ENCODE measurements at regions not wholly inside any gene's neighbourhood (a gene's known extent, or its start where the extent isn't known, plus 50 kb on each side); places are given as distances from the start of the nearest gene placed in this dataset.

DNA sequence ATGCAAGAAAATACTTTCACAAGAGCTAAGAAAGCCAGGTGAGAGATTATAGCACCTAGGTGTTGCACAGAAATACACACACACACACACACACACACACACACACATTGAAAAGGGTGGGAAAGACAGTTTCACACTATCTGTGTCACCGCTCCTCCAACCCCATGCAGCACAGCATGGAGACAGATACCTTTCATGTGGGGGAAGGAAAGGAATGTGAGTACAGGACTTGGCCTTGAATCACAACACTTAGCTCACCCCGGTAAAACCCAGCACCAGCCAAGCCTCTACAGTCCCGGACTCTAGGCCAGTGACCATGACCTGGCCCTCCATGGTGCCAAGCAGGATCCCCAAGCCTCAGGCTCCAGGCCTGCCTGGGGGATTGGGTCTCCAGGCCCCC is 462.0 kb upstream of the SPRY2 start:
- TF ChIP-seq POLR2AphosphoS5 (IDR thresholded peaks at IDR 0.05; ENCODE audit: borderline replicate concordance, low read depth, low read length) (no peak), EZH2 (IDR thresholded peaks at IDR 0.05) (no peak), FOXP2 (optimal IDR thresholded peaks at IDR 0.05; ENCODE audit: control extremely low read depth, extremely low read length, insufficient read depth) (no peak)

Measured in SK-N-MC (cell line).